Fibroblast of skin of back (primary cell): ENCODE measurements at regions not wholly inside any gene's neighbourhood (a gene's known extent, or its start where the extent isn't known, plus 50 kb on each side); places are given as distances from the start of the nearest gene placed in this dataset.
"Not testable (repeated sequence)": the region's sequence is repeated elsewhere in the genome, so short reads cannot be mapped to it uniquely, and the experiment has no call there.

Experiments
- DNase-seq: peaks from one replicate; pipeline ENCODE4 v3.0.0-alpha.2; 2013

DNA sequence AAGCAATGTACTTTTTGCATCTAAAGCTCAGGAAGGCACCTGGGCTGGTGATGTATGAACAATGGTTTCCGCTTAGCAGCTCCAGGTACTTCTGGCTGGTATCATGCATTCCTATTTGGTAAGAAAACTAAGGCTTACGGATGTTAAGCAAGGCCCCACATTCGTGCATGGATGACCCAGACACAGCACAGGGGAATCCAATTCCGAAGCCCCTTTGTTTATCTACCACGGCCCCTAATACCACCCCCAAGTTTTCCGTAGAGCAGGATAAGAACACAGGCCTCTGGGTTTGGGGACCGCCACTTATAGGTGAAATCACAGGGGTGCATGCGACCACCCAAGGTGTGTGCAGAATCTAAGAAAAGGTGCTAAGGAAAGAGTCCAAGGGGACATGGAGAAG, 192.1 kb upstream of the ID2 start:
- DNase-seq: no peak

DNA sequence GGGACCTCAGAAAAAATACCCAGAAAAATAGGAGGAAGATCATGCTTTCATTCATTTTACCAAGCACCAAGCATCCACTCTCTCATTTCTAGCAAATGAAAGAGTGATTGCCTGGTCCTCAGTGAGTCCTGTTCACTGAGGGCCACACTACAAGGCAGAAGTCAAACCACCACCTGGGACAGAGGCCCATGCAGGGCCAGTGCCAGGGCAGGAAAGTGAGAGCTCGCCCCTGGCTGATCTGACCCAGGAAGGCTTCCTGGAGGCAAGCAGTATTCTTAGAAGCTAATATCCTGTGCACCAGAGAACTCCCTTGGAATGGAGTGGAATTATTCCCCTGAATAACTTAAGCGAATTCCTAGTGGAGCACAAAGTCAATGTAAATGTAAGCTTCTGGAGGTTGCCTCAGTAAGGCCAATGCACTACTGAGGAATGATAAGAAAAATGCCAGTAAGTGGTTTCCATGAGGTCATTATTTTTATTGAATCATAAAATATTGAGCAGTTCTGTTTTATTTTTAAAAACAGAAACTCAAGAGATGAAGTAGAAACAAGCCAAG, 191.6 kb upstream of the ID2 start:
- DNase-seq: peak; percentile 42

DNA sequence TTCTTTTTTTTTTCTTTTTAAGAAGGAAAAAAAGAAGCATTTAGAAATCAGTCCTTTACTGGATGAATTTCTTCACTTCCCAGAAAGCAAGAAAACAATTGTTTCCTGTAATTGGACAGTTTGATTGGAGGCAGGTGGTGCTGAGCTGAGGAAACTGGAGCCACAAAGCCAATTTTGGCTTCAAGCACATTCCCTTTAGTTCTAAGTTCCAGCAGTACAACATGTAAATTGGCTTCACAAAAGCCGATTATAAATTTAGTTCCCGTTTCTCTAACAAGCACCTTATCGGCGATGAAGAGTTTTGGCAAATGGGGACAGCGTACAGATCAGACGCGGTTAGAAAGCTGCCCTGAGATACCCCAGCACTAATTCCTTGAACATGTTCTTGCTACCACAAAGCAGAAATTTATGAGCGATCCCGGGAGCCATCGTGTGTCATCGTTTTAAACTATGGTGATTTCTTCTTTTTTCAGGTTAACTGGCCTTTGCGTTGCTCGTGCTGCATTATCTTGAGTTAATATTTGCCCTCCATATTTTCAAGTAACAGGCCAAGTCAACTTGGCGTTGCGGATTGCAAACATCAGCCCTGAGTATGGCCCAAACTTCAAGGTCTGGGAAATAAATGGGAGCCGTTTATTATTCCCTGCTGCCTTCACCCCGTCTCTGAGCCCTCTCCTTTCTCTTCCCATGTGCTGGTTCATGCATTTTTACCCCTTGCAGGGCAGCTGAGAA, 190.4 kb upstream of the ID2 start:
- no peak for DNase-seq

GRCh38 chr2:8494151-8494550, 187.7 kb upstream of the ID2 start:
- no peak for DNase-seq

- peak; percentile 8 for DNase-seq
Observed at GRCh38 chr2:8494589-8494988, 187.3 kb upstream of the ID2 start.

- DNase-seq: no peak
Observed at GRCh38 chr2:8495189-8495989, 186.5 kb upstream of the ID2 start.

GRCh38 chr2:8496079-8496478, 185.8 kb upstream of the ID2 start:
- DNase-seq: no peak

GRCh38 chr2:8496617-8497016, 185.2 kb upstream of the ID2 start:
- no peak for DNase-seq

DNA sequence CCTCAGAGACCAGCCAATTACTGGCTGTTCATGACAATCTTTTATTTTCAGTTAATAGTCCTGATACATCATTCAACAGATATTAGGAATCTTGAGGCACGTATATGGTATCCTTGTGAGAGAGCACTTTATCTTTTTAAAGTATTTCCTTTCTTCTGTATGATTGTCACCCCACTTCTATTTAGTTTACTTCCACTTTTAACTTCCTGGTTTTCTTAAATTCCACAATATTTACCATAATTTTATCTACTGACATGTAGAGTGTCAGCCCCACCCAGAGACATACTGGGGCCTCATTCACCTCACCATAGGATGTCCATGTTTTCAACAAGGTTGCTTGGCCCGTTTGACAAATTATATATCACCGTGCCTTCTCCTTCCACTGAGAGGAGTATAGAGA, 182.9 kb upstream of the ID2 start:
- no peak for DNase-seq

DNA sequence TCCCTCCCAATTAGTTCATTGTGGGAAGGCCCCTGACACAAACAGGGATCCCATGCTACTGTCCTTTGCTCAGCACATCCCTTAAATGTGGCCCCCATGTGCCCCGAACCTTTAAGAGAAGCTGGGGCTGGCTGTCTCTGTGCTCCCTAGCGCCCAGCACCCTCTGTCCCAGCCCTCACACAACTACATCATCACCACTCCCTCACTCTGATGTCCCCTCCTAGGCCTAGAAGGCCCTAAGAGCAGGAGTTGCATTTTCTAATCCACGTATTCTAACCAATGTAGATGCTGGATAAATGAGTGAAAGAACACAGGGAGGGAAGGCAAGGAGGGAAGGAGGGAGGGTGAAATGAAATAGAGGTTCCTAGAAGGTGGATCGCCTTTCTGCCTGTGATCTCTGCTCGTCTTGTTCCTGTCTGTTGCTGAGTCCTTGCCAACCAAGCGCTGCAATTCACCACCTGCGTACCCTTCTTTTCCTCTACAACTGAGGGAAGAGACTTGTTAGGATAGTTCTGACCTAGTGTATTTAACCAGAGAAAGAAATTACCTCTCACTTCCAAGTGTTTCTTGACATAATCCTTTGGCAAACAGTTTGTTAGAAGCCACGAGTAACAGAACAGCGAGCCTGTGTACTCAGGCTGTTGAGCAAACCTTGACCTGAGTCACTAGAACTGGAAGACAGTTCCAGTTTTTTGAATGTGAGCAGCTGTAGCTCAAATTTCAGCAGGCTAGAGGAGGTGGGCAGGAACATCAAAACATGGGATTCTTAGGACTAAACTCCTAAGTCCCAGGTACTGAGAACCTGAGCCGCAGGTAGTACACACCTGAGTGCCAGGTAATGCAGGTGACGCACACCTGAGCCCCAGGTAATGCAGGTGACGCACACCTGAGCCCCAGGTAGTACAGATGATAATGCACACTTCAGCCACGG, 181.5 kb upstream of the ID2 start:
- DNase-seq: no peak

GRCh38 chr2:8501061-8501720, 180.7 kb upstream of the ID2 start:
- no peak for DNase-seq

DNA sequence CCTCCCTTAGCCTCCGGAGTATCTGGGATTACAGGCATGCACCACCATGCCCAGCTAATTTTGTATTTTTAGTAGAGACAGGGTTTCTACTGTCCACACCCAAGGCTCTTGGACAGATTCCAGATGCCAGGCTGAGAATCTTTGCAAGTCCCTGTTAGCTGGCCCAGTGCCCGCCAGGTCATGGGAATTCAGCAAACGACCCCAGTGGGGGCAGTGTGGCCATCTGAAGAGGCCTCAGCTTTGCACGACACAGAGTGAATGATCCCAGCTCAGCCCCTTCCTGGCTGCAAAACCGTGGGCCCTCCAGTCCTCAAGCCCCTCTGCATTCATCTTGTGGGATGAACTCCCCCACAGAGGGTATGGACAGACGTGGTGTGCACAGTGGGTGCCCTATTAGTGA, 179.5 kb upstream of the ID2 start:
- DNase-seq: no peak

GRCh38 chr2:8505311-8505920, 176.4 kb upstream of the ID2 start:
- DNase-seq: no peak

DNA sequence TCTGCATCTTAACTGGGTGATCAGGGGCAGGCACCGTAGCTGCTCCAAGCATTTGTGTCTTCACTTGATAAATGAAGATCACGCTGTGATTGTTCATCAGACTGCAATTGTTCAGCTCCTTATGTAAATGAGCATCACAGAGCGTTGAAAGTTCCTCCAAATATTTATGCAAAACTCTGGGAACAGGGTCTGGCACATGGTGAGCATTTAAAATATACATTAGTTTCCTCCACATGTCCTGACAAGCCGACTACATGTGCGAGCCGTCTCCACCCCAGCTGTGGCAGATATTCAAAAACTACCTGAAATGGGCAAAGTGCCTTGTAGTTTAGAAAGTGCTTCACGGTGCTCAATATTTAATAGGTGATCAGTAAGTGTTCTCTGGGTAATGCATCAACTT, 175.1 kb upstream of the ID2 start:
- no peak for DNase-seq

GRCh38 chr2:8508766-8509165, 173.1 kb upstream of the ID2 start:
- no peak for DNase-seq

DNA sequence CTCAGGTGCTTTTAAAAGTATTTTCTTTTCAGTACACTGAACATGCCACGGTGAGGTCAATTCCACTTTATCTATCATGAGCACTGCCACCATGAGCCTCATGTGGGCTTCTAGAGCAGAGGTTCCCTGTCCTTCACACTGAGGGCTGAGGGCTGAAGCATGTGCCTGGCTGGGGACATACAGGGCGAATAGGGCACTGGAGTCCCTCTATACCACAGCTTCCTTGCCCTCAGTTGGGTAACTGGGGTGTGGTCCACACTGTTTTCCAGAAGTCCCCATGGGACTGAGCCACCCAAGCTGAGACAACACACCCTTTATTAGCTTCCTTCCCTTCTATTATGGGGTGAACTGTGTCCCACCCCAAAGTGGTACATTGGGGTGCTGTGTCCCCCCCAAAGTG, 172.2 kb upstream of the ID2 start:
- no peak for DNase-seq

DNA sequence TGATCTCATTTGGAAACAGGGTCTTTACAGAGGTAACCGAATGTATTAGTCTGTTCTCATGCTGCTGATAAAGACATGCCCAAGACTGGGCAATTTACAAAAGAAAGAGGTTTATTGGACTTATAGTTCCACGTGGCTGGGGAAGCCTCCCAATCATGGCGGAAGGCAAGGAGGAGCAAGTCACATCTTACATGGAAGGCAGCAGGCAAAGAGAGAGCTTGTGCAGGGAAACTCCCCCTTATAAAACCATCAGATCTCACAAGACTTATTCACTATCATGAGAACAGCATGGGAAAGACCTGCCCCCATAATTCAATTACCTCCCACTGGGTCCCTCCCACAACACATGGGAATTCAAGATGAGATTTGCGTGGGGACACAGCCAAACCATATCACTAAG, 171.8 kb upstream of the ID2 start:
- DNase-seq: not testable (repeated sequence)

DNA sequence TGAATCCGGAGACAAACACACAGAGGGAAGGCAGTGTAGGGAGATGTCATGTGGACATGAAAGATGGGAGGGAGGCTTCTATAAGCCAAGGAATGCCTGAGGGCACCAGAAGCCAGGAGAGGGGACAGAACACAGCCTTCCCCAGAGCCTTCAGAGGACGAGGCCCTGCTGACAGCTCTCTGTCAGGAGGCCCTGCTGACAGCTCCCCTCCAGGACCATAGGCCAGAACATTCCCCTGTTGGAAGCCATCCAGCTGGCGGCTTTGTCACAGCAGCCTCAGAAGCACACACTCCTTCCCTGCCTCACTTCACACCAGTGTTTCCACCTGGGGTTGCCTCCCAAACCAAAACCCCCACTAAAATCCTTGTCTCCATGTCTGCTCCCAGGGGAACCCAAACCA, 171.3 kb upstream of the ID2 start:
- no peak for DNase-seq

DNA sequence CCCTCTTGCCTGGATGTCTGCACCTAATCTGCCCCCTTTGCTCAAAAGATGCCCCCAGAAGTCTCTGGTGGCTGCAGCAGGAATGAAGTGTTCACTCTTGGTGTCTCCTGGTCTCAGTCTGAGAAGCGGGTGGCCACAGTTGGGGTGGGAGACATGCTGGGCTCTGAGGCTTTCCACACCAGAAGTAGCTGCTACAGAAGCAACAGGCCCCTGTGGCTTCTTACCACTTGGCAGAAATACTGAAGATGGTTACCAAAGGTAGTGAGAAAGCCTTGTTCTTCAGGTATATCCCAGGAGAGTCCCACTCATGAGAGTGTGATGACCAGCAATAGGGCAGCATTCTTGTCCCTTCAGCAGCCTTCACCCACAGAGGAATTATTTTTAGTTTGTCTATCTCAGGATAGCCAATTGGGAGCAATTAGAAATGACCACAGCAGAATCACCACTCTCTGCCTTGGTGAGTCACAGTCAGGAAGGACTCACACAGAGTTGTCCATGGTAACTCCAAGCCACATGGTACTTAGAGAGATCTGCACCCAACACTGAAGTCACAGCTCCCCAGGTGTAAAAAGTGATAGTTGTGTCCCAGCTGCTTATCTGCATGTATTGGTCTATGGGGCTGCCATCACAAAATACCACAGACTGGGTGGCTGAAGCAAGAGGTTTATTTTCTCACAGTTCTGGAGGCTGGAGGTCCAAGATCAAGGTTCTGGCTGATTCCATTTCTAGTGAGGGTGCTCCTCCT, 169.8 kb upstream of the ID2 start:
- DNase-seq: peak; percentile 77

- no peak for DNase-seq
Observed at GRCh38 chr2:8513601-8514273, 168.1 kb upstream of the ID2 start.

DNA sequence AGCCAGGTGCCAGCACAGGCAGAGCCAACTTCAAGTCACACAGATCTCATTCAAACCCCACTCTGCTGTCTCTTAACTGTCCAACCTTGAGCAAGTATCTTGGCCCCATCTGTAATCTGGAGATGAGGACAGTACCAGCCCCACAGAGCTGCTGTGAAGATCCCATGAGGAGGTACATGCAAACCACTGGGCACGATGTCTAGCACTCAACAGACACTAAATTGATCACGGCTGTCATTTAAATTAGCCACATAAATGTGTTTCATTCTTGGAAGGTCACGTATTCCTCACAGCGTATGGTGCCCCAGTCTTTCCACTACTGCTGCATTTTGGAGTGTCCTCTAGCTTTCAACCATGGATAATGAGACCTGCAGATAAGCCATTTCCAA, 167.6 kb upstream of the ID2 start:
- DNase-seq: no peak
